Suprapubic skin (tissue), 4 donors: ENCODE measurements at regions not wholly inside any gene's neighbourhood (a gene's known extent, or its start where the extent isn't known, plus 50 kb on each side); places are given as distances from the start of the nearest gene placed in this dataset.

Source experiments
- DNase-seq, 2 donors: peaks; one replicate each; pipeline ENCODE4 v3.0.0-alpha.2; 2019; ENCODE audit warnings: low spot score in 2 of 2
- H3K27ac ChIP-seq: fragments of 200-600 bp; sonication (generic); one replicate; pipeline ENCODE4 v1.5.1; 2019
- H3K27me3 ChIP-seq: fragments of 200-600 bp; sonication (generic); one replicate; pipeline ENCODE4 v1.5.1; 2019
- H3K36me3 ChIP-seq: fragments of 200-600 bp; sonication (generic); one replicate; pipeline ENCODE4 v1.5.1; 2019
- H3K4me1 ChIP-seq: fragments of 200-600 bp; sonication (generic); one replicate; pipeline ENCODE4 v1.5.1; 2019
- H3K4me3 ChIP-seq: fragments of 200-600 bp; sonication (generic); one replicate; pipeline ENCODE4 v1.5.1; 2019; ENCODE audit warnings: mild to moderate bottlenecking
- H3K9me3 ChIP-seq: fragments of 200-600 bp; sonication (generic); one replicate; pipeline ENCODE4 v1.5.1; 2019
- EP300 ChIP-seq: sonication (generic); formaldehyde crosslinking; IDR thresholded peaks from one replicate; pipeline ENCODE4 v1.6.1; 2017; ENCODE audit warnings: antibody characterized with exemption
- POLR2A ChIP-seq, 2 donors: fragments of 450-650 bp; IDR thresholded peaks; one replicate each; pipeline ENCODE4 v1.6.1; 2017; ENCODE audit warnings: antibody characterized with exemption in 2 of 2, mild to moderate bottlenecking in 2 of 2, moderate library complexity in 2 of 2
- POLR2AphosphoS5 ChIP-seq, 3 donors: sonication (generic); formaldehyde crosslinking; IDR thresholded peaks; one replicate each; pipeline ENCODE4 v1.6.1; 2017; ENCODE audit warnings: antibody characterized with exemption in 3 of 3
- WGBS: methylation state at CpG from one replicate; pipeline ENCODE4 v1.1.5; 2018; 5-methylcytosine and 5-hydroxymethylcytosine counted together
- TF ChIP-seq, protein P1 (sequence below), 2 donors: fragments of 200-600 bp in 1 of 2; fragments of 450-650 bp in 1 of 2; sonication (generic) in 1 of 2; IDR thresholded peaks; one replicate each; pipeline ENCODE4 v1.5.1; 2016 to 2019; ENCODE audit warnings: antibody characterized with exemption in 2 of 2, mild to moderate bottlenecking in 1 of 2, moderate library complexity in 1 of 2

DNA sequence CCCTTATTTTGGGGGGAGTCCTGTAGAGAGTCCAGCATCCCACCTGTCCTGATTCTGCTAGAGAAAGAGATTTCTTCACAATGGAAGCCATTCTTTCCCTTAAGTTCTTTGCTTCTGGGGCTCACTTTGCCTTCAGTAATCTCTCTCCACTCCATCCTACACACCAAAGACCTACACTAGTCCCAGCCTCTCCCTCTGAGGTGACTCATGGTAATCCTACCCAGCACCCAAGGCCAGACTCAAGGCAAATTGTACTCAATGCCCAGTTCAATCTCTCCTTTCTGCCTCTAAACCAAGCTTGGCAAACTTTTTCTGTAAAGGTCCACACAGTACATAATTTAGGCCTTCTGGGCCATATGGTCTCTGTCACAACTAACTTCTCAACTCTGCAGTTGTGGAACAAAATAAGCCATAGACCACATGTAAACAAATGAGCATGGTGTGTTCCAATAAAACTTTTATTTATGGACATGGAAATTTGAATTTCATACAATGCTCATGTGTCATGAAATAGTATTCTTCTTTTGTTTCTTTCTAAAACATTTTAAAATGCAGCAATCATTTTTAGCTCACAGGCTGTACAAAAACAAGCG is 72.5 kb downstream of the MRPL46 start:
- no peak overlapping the region for H3K4me3 ChIP-seq
- no peak for DNase-seq
- H3K9me3 ChIP-seq, result no peaks in the 10 kb centered on the region
- H3K27ac ChIP-seq, result no peak overlapping the region
- TF ChIP-seq EP300, result no peak
- TF ChIP-seq POLR2AphosphoS5 (IDR thresholded peaks at IDR 0.05), result no peak
- no peaks in the 10 kb centered on the region for H3K4me1 ChIP-seq
- WGBS, result 71% methylated on average over 1 of the region's 1 CpG
- H3K36me3 ChIP-seq, result no peaks in the 10 kb centered on the region
- peaks cover 2% of the 10 kb centered on the region for H3K27me3 ChIP-seq

DNA sequence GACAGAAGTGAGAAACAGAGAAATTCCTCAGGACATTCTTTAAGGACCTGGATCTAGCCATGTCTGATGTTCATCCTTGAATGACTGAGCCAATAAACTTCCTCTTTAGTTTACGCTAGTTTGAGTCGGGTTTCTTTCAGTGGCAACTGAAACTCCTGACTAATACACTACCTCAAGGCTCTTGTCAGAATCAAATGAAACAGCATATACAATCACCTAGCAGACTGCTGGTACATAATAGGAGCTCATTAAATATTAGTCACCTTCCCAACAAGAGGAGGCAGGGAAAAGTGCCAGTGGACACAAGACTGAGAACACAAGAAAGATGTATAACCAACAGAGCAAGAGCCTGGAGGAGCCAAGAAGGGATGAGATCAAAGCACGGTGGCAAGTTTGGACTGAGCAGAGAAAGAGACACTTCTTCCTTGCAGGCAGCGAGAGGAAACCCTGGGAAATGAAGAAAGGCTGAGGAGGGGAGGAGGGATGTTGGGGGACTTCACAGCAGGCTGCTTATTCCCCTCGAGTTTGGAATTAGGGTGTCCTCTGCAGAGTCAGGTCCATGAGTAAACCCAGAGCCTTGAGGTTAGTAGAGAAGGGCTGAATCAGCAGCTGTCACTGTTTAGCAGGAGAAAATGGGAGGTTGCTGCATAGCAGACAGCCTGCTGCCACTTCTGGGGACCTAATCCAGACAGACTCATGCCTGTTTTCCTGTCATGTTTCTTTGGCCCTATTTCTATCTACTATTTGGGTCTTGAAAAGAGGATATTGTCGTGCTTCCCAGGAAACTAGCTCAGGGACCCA is 73.3 kb downstream of the MRPL46 start:
- WGBS, result 38% methylated on average over 6 of the region's 6 CpGs
- no peak overlapping the region for H3K27ac ChIP-seq
- H3K36me3 ChIP-seq, result no peaks in the 10 kb centered on the region
- H3K4me1 ChIP-seq, result no peaks in the 10 kb centered on the region
- TF ChIP-seq EP300, result no peak
- no peak for TF ChIP-seq POLR2AphosphoS5 (IDR thresholded peaks at IDR 0.05)
- TF ChIP-seq POLR2A (IDR thresholded peaks at IDR 0.05), result no peak
- TF ChIP-seq, protein P1, sequence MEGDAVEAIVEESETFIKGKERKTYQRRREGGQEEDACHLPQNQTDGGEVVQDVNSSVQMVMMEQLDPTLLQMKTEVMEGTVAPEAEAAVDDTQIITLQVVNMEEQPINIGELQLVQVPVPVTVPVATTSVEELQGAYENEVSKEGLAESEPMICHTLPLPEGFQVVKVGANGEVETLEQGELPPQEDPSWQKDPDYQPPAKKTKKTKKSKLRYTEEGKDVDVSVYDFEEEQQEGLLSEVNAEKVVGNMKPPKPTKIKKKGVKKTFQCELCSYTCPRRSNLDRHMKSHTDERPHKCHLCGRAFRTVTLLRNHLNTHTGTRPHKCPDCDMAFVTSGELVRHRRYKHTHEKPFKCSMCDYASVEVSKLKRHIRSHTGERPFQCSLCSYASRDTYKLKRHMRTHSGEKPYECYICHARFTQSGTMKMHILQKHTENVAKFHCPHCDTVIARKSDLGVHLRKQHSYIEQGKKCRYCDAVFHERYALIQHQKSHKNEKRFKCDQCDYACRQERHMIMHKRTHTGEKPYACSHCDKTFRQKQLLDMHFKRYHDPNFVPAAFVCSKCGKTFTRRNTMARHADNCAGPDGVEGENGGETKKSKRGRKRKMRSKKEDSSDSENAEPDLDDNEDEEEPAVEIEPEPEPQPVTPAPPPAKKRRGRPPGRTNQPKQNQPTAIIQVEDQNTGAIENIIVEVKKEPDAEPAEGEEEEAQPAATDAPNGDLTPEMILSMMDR (IDR thresholded peaks at IDR 0.05), result no peak
- DNase-seq, result no peak
- H3K4me3 ChIP-seq, result no peak overlapping the region
- no peaks in the 10 kb centered on the region for H3K9me3 ChIP-seq
- H3K27me3 ChIP-seq, result peaks cover 2% of the 10 kb centered on the region

DNA sequence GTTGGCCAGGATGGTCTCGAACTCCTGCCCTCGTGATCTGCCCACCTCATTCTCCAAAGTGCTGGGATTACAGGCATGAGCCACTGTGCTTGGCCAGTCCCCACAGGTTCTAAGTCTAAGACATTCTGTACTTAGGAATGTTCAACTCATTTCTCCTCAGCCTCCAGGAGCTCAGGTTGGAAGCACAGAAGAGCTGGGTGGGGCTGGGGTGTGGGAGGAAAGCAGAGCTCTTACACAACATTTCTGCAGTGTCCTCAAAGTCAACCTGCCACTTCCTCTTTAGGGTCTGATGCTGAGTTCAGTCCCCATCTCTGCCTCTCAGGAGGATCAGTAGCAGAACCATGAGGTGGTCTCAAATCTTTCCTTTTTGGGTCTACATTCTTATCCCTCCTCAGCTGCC is 75.5 kb downstream of the MRPL46 start:
- H3K36me3 ChIP-seq, result no peaks in the 10 kb centered on the region
- H3K4me1 ChIP-seq, result no peaks in the 10 kb centered on the region
- DNase-seq, result no peak
- TF ChIP-seq EP300 (no peak), POLR2A (IDR thresholded peaks at IDR 0.05) (no peak), POLR2AphosphoS5 (IDR thresholded peaks at IDR 0.05) (no peak)
- TF ChIP-seq, protein P1 (IDR thresholded peaks at IDR 0.05), result no peak
- no peak overlapping the region for H3K27ac ChIP-seq
- H3K27me3 ChIP-seq, result peaks cover 1% of the 10 kb centered on the region
- H3K9me3 ChIP-seq, result no peaks in the 10 kb centered on the region
- H3K4me3 ChIP-seq, result no peak overlapping the region
- 66% methylated on average over 2 of the region's 2 CpGs for WGBS

DNA sequence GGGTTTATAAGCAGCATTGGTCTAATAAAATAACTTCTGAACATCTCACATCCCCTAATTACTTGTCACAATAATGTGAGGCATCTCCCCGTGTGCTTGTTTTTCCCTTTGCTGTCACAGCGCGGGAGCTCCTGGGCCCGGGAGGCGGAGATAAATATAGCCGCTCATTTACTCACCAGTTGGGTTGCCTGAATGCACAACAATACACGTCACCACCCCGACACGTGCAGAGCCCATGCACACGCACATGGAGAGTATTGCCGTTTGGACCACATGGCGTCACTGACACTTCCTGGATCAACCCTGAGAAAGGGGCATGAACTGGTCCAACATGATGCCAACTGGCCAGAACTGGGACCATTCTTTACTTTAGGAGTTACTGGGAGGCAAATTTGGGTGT is 76.2 kb downstream of the MRPL46 start:
- no peaks in the 10 kb centered on the region for H3K36me3 ChIP-seq
- H3K27me3 ChIP-seq, result no peaks in the 10 kb centered on the region
- H3K4me1 ChIP-seq, result no peaks in the 10 kb centered on the region
- no peak for DNase-seq
- H3K4me3 ChIP-seq, result no peak overlapping the region
- WGBS, result 92% methylated on average over 12 of the region's 12 CpGs
- H3K9me3 ChIP-seq, result no peaks in the 10 kb centered on the region
- TF ChIP-seq POLR2A (IDR thresholded peaks at IDR 0.05) (no peak), POLR2AphosphoS5 (IDR thresholded peaks at IDR 0.05) (no peak), EP300 (no peak)
- TF ChIP-seq, protein P1 (IDR thresholded peaks at IDR 0.05), result no peak
- no peak overlapping the region for H3K27ac ChIP-seq

DNA sequence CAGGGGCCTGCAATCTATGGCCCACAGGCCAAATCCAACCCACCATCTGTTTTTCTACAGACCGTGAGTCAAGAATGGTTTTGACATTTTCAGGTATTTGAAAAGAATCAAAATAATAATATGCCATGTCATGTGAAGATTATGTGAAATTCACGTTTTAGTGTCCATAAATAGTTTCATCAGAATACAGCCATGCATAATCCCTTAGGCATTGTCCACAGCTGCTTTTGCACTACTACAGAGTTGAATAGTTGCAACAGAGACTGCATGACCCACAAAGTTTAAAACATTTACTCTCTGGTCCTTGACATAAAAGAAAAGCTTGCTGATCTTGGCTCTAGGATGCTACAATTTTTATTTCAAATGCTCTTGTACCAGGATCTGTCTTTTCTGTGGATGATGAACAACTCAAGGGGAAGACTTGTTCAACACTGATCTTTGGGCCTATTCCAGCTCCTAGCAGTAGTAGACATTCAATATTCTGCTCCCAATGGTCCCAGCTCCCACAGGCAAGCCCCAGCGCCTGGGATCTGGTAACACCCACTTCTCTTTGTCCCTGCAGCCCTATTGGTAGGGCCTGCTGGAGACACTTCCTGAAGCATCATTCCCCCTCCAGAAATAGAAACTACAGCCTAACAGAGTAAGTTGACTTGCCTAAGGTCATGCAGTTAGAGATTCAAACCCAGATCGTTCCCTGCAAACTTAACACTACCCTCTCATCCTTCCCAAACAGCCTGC is 76.9 kb downstream of the MRPL46 start:
- Histone ChIP-seq H3K27me3 (no peaks in the 10 kb centered on the region), H3K36me3 (no peaks in the 10 kb centered on the region), H3K9me3 (no peaks in the 10 kb centered on the region), H3K4me3 (no peak overlapping the region), H3K27ac (no peak overlapping the region), H3K4me1 (no peaks in the 10 kb centered on the region)
- TF ChIP-seq, protein P1 (IDR thresholded peaks at IDR 0.05), result no peak
- TF ChIP-seq EP300, result no peak
- TF ChIP-seq POLR2A (IDR thresholded peaks at IDR 0.05), result no peak
- TF ChIP-seq POLR2AphosphoS5 (IDR thresholded peaks at IDR 0.05), result no peak
- DNase-seq, result no peak
- 59% methylated on average over 4 of the region's 4 CpGs for WGBS
